Esophagus squamous epithelium (tissue), 4 donors: ENCODE measurements at regions not wholly inside any gene's neighbourhood (a gene's known extent, or its start where the extent isn't known, plus 50 kb on each side); places are given as distances from the start of the nearest gene placed in this dataset.

Experiments
- CTCF ChIP-seq, 6 experiments: fragments of 450-650 bp in 4 of 6; fragments of 200-600 bp in 2 of 6; sonication (generic) in 2 of 6; IDR thresholded peaks; one replicate each; pipeline ENCODE4 v1.5.1; 2016 to 2019; ENCODE audit warnings: antibody characterized with exemption in 6 of 6, mild to moderate bottlenecking in 4 of 6, moderate library complexity in 4 of 6
- POLR2A ChIP-seq, 4 donors: fragments of 450-650 bp; IDR thresholded peaks; one replicate each; pipeline ENCODE4 v1.6.1; 2017; ENCODE audit warnings: antibody characterized with exemption in 4 of 4, mild to moderate bottlenecking in 4 of 4, moderate library complexity in 3 of 4

GRCh38 chr14:81989211-81989610 lies 455.6 kb upstream of the SEL1L start:
- TF ChIP-seq CTCF (IDR thresholded peaks at IDR 0.05) (no peak), POLR2A (IDR thresholded peaks at IDR 0.05) (no peak)
